HG02798 (cell line): ENCODE measurements at regions not wholly inside any gene's neighbourhood (a gene's known extent, or its start where the extent isn't known, plus 50 kb on each side); places are given as distances from the start of the nearest gene placed in this dataset.

Experiments
- ATAC-seq: cut with Tn5 transposase; IDR thresholded peaks from one replicate; pipeline ENCODE4 v1.9.1; 2021; ENCODE audit warnings: mild to moderate bottlenecking; ENCODE audit not compliant: unreplicated experiment, poor library complexity

- no peak for ATAC-seq
These were observed 103.4 kb downstream of the IL20RB start for GRCh38 chr3:137061186-137061585.

- peak; percentile 88 for ATAC-seq
These were observed 104.5 kb downstream of the IL20RB start for GRCh38 chr3:137062250-137062649.

GRCh38 chr3:137065381-137065780 lies 107.6 kb downstream of the IL20RB start:
- ATAC-seq, result no peak

GRCh38 chr3:137066092-137066491 lies 108.3 kb downstream of the IL20RB start:
- ATAC-seq, result no peak

GRCh38 chr3:137071104-137071503 lies 113.3 kb downstream of the IL20RB start:
- no peak for ATAC-seq

GRCh38 chr3:137075020-137075419 lies 117.2 kb downstream of the IL20RB start:
- ATAC-seq, result no peak

- ATAC-seq, result no peak
These were observed 120.3 kb downstream of the IL20RB start for GRCh38 chr3:137078040-137078439.

GRCh38 chr3:137079571-137079970 lies 121.8 kb downstream of the IL20RB start:
- no peak for ATAC-seq

GRCh38 chr3:137081711-137082110 lies 123.9 kb downstream of the IL20RB start:
- ATAC-seq, result no peak

GRCh38 chr3:137082763-137083162 lies 125.0 kb downstream of the IL20RB start:
- ATAC-seq, result no peak

GRCh38 chr3:137083332-137083731 lies 125.5 kb downstream of the IL20RB start:
- ATAC-seq, result no peak

GRCh38 chr3:137084586-137084985 lies 126.8 kb downstream of the IL20RB start:
- no peak for ATAC-seq

- no peak for ATAC-seq
These were observed 139.6 kb downstream of the IL20RB start for GRCh38 chr3:137097386-137097785.

- ATAC-seq, result no peak
These were observed 140.1 kb downstream of the IL20RB start for GRCh38 chr3:137097852-137098251.

- ATAC-seq, result no peak
These were observed 141.8 kb downstream of the IL20RB start for GRCh38 chr3:137099364-137100219.

- no peak for ATAC-seq
These were observed 142.5 kb downstream of the IL20RB start for GRCh38 chr3:137100326-137100725.

- ATAC-seq, result no peak
These were observed 146.0 kb downstream of the IL20RB start for GRCh38 chr3:137103739-137104138.

GRCh38 chr3:137105277-137105977 lies 147.6 kb downstream of the IL20RB start:
- peak; percentile 68 for ATAC-seq

GRCh38 chr3:137106612-137107240 lies 148.9 kb downstream of the IL20RB start:
- no peak for ATAC-seq

GRCh38 chr3:137108699-137109440 lies 151.1 kb downstream of the IL20RB start:
- ATAC-seq, result no peak
